ENCODE measurements at regions not wholly inside any gene's neighbourhood (a gene's known extent, or its start where the extent isn't known, plus 50 kb on each side); places are given as distances from the start of the nearest gene placed in this dataset.

- Histone ChIP-seq H3K4me3 (no peak overlapping the region), H3K9me3 (ENCODE audit: insufficient read depth, low read depth) (no peaks in the 10 kb centered on the region), H2AFZ (no peak overlapping the region), H3K79me2 (ENCODE audit: low read depth) (no peaks in the 10 kb centered on the region), H4K20me1 (ENCODE audit: insufficient read depth) (no peaks in the 10 kb centered on the region), H3K4me2 (no peak overlapping the region), H3K9me2 (ENCODE audit: insufficient read depth) (no peaks in the 10 kb centered on the region), H3K36me3 (ENCODE audit: low read depth) (no peaks in the 10 kb centered on the region), H3K27ac (no peak overlapping the region), H3K27me3 (ENCODE audit: insufficient read depth, low read depth) (peaks cover 86% of the 10 kb centered on the region), H3K4me1 (replicated peaks; ENCODE audit: insufficient read depth) (no peaks in the 10 kb centered on the region), H3F3A (ENCODE audit: insufficient read depth, low read depth) (no peaks in the 10 kb centered on the region)
- intact Hi-C loops (cut with micrococcal nuclease; ENCODE audit: unreplicated experiment) = no loop called here
- no TSS peak for BruUV-seq (replicated peaks)
- DNase-seq = no peak
- TF ChIP-seq CTCF (conservative IDR thresholded peaks at IDR 0.05) (no peak), EZH2 (IDR thresholded peaks at IDR 0.05; ENCODE audit: low read depth) (no peak)
- ChIA-PET CTCF (no interaction called here), POLR2A (ENCODE audit: unreplicated experiment) (no interaction called here)
Measured at GRCh38 chr3:124415446-124415960, 314.7 kb upstream of the UMPS start.

GRCh38 chr3:124419303-124419702 is 310.9 kb upstream of the UMPS start:
- BruUV-seq (replicated peaks) = no TSS peak
- H3K4me2 ChIP-seq = no peak overlapping the region
- H3K4me1 ChIP-seq (replicated peaks; ENCODE audit: insufficient read depth) = no peaks in the 10 kb centered on the region
- no peak for TF ChIP-seq CTCF (conservative IDR thresholded peaks at IDR 0.05)
- no peak for TF ChIP-seq EZH2 (IDR thresholded peaks at IDR 0.05; ENCODE audit: low read depth)
- H3K9me2 ChIP-seq (ENCODE audit: insufficient read depth) = no peaks in the 10 kb centered on the region
- no peaks in the 10 kb centered on the region for H3K9me3 ChIP-seq (ENCODE audit: insufficient read depth, low read depth)
- no peaks in the 10 kb centered on the region for H3K36me3 ChIP-seq (ENCODE audit: low read depth)
- H3K27ac ChIP-seq = no peak overlapping the region
- no peak overlapping the region for H2AFZ ChIP-seq
- intact Hi-C loops (cut with micrococcal nuclease; ENCODE audit: unreplicated experiment) = no loop called here
- no peak for DNase-seq
- no peak overlapping the region for H3K4me3 ChIP-seq
- ChIA-PET CTCF (no interaction called here), POLR2A (ENCODE audit: unreplicated experiment) (no interaction called here)
- no peaks in the 10 kb centered on the region for H4K20me1 ChIP-seq (ENCODE audit: insufficient read depth)
- no peaks in the 10 kb centered on the region for H3F3A ChIP-seq (ENCODE audit: insufficient read depth, low read depth)
- no peaks in the 10 kb centered on the region for H3K79me2 ChIP-seq (ENCODE audit: low read depth)
- H3K27me3 ChIP-seq (ENCODE audit: insufficient read depth, low read depth) = peaks cover 81% of the 10 kb centered on the region

- no peak for DNase-seq
- Histone ChIP-seq H3K4me1 (replicated peaks; ENCODE audit: insufficient read depth) (no peaks in the 10 kb centered on the region), H3F3A (ENCODE audit: insufficient read depth, low read depth) (no peaks in the 10 kb centered on the region), H4K20me1 (ENCODE audit: insufficient read depth) (no peaks in the 10 kb centered on the region), H3K27me3 (ENCODE audit: insufficient read depth, low read depth) (peaks cover 72% of the 10 kb centered on the region), H3K9me2 (ENCODE audit: insufficient read depth) (no peaks in the 10 kb centered on the region), H3K79me2 (ENCODE audit: low read depth) (no peaks in the 10 kb centered on the region), H3K27ac (no peak overlapping the region), H3K4me3 (no peak overlapping the region), H3K4me2 (no peak overlapping the region), H3K9me3 (ENCODE audit: insufficient read depth, low read depth) (no peaks in the 10 kb centered on the region), H3K36me3 (ENCODE audit: low read depth) (no peaks in the 10 kb centered on the region), H2AFZ (no peak overlapping the region)
- ChIA-PET POLR2A (ENCODE audit: unreplicated experiment) (no interaction called here), CTCF (no interaction called here)
- BruUV-seq (replicated peaks) = no TSS peak
- TF ChIP-seq EZH2 (IDR thresholded peaks at IDR 0.05; ENCODE audit: low read depth) = no peak
- TF ChIP-seq CTCF (conservative IDR thresholded peaks at IDR 0.05) = no peak
- intact Hi-C loops (cut with micrococcal nuclease; ENCODE audit: unreplicated experiment) = no loop called here
Measured at GRCh38 chr3:124420392-124420791, 309.9 kb upstream of the UMPS start.
